ENCODE measurements at regions not wholly inside any gene's neighbourhood (a gene's known extent, or its start where the extent isn't known, plus 50 kb on each side); places are given as distances from the start of the nearest gene placed in this dataset.

DNA sequence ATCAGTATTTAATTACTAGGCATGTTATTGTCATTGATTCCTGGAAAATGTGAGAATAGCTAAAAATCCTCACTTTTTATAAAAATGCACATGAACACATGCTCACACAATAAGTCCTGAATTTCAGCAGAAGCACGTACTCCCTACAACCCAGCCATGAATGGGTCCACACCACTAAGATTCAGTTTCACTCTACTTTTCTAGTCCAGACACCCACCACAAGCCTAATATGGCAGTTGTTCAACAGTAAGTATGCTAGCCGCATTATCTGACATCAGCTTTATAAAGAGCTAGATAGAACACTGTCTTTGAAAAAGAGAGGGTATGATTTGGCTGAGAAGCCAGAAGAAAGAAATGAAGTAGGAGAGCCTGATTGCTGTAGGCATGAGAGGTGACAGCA, 639.3 kb downstream of the BRINP1 start:
- Histone ChIP-seq H3K27me3 (ENCODE audit: control insufficient read depth, insufficient read depth, low read length) (no peaks in the 10 kb centered on the region), H3K79me2 (ENCODE audit: control insufficient read depth, insufficient read depth, low read length) (no peaks in the 10 kb centered on the region), H3K4me2 (ENCODE audit: extremely low read depth, insufficient read depth, low read length) (no peak overlapping the region), H2AFZ (ENCODE audit: low read length) (no peak overlapping the region), H3K36me3 (ENCODE audit: control insufficient read depth, insufficient read depth, low read length) (no peaks in the 10 kb centered on the region), H3K27ac (ENCODE audit: insufficient read depth, low read length) (no peak overlapping the region), H3K9ac (ENCODE audit: insufficient read depth, low read length) (no peak overlapping the region), H3K4me1 (ENCODE audit: control insufficient read depth, extremely low read depth, insufficient read depth, low read length) (no peaks in the 10 kb centered on the region), H3K9me3 (ENCODE audit: control insufficient read depth, insufficient read depth, low read depth, low read length) (no peaks in the 10 kb centered on the region), H4K20me1 (ENCODE audit: control insufficient read depth, extremely low read depth, insufficient read depth, low read length) (no peaks in the 10 kb centered on the region), H3K4me3 (replicated peaks in 1 of 4; ENCODE audit: control extremely low read depth in 1 of 4, insufficient read depth in 1 of 4, low read depth in 3 of 4, low read length in 4 of 4) (no peak overlapping the region)
- TF ChIP-seq, protein P1, sequence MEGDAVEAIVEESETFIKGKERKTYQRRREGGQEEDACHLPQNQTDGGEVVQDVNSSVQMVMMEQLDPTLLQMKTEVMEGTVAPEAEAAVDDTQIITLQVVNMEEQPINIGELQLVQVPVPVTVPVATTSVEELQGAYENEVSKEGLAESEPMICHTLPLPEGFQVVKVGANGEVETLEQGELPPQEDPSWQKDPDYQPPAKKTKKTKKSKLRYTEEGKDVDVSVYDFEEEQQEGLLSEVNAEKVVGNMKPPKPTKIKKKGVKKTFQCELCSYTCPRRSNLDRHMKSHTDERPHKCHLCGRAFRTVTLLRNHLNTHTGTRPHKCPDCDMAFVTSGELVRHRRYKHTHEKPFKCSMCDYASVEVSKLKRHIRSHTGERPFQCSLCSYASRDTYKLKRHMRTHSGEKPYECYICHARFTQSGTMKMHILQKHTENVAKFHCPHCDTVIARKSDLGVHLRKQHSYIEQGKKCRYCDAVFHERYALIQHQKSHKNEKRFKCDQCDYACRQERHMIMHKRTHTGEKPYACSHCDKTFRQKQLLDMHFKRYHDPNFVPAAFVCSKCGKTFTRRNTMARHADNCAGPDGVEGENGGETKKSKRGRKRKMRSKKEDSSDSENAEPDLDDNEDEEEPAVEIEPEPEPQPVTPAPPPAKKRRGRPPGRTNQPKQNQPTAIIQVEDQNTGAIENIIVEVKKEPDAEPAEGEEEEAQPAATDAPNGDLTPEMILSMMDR (conservative IDR thresholded peaks at IDR 0.05 in 1 of 2, IDR thresholded peaks at IDR 0.05 in 1 of 2; ENCODE audit: low read depth in 1 of 2, low read length in 2 of 2), result no peak
- TF ChIP-seq EZH2 (IDR thresholded peaks at IDR 0.05; ENCODE audit: low read length, missing control alignments), result no peak
- no peak for DNase-seq (ENCODE audit: low read depth in 2 of 2)

DNA sequence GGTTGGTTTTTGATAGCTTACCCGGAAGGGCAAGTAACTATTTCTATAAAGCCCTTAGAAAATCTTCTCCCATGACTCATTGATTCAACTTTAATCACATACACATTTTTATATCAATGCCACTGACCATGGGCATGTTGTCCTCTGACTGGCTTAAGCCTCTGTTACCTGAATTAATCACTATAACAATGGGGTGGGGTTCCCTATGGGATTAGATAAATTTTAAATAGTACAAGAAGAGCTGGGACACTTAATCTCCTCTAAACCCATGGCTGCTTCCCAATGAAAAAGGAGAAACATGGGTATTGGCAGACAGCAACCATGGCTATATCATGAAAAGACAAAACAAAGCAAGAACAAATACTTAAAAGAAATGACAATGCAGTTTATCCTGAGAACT, 636.2 kb downstream of the BRINP1 start:
- no peaks in the 10 kb centered on the region for H3K36me3 ChIP-seq (ENCODE audit: control insufficient read depth, insufficient read depth, low read length)
- no peak overlapping the region for H3K4me2 ChIP-seq (ENCODE audit: extremely low read depth, insufficient read depth, low read length)
- H3K9ac ChIP-seq (ENCODE audit: insufficient read depth, low read length), result no peak overlapping the region
- DNase-seq (ENCODE audit: low read depth in 2 of 2), result no peak
- H3K27ac ChIP-seq (ENCODE audit: insufficient read depth, low read length), result no peak overlapping the region
- H2AFZ ChIP-seq (ENCODE audit: low read length), result no peak overlapping the region
- no peaks in the 10 kb centered on the region for H3K27me3 ChIP-seq (ENCODE audit: control insufficient read depth, insufficient read depth, low read length)
- no peaks in the 10 kb centered on the region for H3K9me3 ChIP-seq (ENCODE audit: control insufficient read depth, insufficient read depth, low read depth, low read length)
- H4K20me1 ChIP-seq (ENCODE audit: control insufficient read depth, extremely low read depth, insufficient read depth, low read length), result no peaks in the 10 kb centered on the region
- H3K4me3 ChIP-seq (replicated peaks in 1 of 4; ENCODE audit: control extremely low read depth in 1 of 4, insufficient read depth in 1 of 4, low read depth in 3 of 4, low read length in 4 of 4), result no peak overlapping the region
- no peaks in the 10 kb centered on the region for H3K79me2 ChIP-seq (ENCODE audit: control insufficient read depth, insufficient read depth, low read length)
- H3K4me1 ChIP-seq (ENCODE audit: control insufficient read depth, extremely low read depth, insufficient read depth, low read length), result no peaks in the 10 kb centered on the region
- TF ChIP-seq, protein P1 (conservative IDR thresholded peaks at IDR 0.05 in 1 of 2, IDR thresholded peaks at IDR 0.05 in 1 of 2; ENCODE audit: low read depth in 1 of 2, low read length in 2 of 2), result no peak
- TF ChIP-seq EZH2 (IDR thresholded peaks at IDR 0.05; ENCODE audit: low read length, missing control alignments), result no peak

GRCh38 chr9:118734696-118735095, 634.5 kb downstream of the BRINP1 start:
- H3K4me2 ChIP-seq (ENCODE audit: extremely low read depth, insufficient read depth, low read length), result no peak overlapping the region
- no peaks in the 10 kb centered on the region for H4K20me1 ChIP-seq (ENCODE audit: control insufficient read depth, extremely low read depth, insufficient read depth, low read length)
- H3K27ac ChIP-seq (ENCODE audit: insufficient read depth, low read length), result no peak overlapping the region
- H3K36me3 ChIP-seq (ENCODE audit: control insufficient read depth, insufficient read depth, low read length), result no peaks in the 10 kb centered on the region
- H3K9me3 ChIP-seq (ENCODE audit: control insufficient read depth, insufficient read depth, low read depth, low read length), result no peaks in the 10 kb centered on the region
- no peak overlapping the region for H2AFZ ChIP-seq (ENCODE audit: low read length)
- H3K4me1 ChIP-seq (ENCODE audit: control insufficient read depth, extremely low read depth, insufficient read depth, low read length), result no peaks in the 10 kb centered on the region
- no peaks in the 10 kb centered on the region for H3K27me3 ChIP-seq (ENCODE audit: control insufficient read depth, insufficient read depth, low read length)
- no peak overlapping the region for H3K4me3 ChIP-seq (replicated peaks in 1 of 4; ENCODE audit: control extremely low read depth in 1 of 4, insufficient read depth in 1 of 4, low read depth in 3 of 4, low read length in 4 of 4)
- no peak overlapping the region for H3K9ac ChIP-seq (ENCODE audit: insufficient read depth, low read length)
- no peaks in the 10 kb centered on the region for H3K79me2 ChIP-seq (ENCODE audit: control insufficient read depth, insufficient read depth, low read length)
- no peak for DNase-seq (ENCODE audit: low read depth in 2 of 2)
- TF ChIP-seq, protein P1 (conservative IDR thresholded peaks at IDR 0.05 in 1 of 2, IDR thresholded peaks at IDR 0.05 in 1 of 2; ENCODE audit: low read depth in 1 of 2, low read length in 2 of 2), result no peak
- TF ChIP-seq EZH2 (IDR thresholded peaks at IDR 0.05; ENCODE audit: low read length, missing control alignments), result no peak
